ENCODE measurements at regions not wholly inside any gene's neighbourhood (a gene's known extent, or its start where the extent isn't known, plus 50 kb on each side); places are given as distances from the start of the nearest gene placed in this dataset.
"Not testable (repeated sequence)": the region's sequence is repeated elsewhere in the genome, so short reads cannot be mapped to it uniquely, and the experiment has no call there.

DNA sequence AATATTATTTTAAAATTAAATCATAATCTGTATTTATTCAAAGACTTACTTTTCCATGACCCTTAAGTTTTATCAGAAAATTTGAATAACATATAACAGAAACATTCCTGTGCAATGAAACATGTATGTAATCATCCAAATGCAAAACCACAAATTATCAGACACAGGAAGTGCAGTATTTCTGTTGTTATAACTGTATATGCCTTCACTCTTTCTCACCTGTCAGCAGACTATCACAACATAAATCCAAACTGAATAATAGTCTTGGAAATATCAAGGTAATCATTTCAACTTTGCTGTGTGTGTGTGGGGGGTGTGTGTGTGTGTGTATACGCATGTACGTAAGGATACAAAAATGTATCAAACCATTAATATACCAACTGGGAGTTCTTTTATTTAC, 285.9 kb downstream of the SLC7A11 start:
- DNase-seq (ENCODE audit: low read depth, low spot score), result no peak

DNA sequence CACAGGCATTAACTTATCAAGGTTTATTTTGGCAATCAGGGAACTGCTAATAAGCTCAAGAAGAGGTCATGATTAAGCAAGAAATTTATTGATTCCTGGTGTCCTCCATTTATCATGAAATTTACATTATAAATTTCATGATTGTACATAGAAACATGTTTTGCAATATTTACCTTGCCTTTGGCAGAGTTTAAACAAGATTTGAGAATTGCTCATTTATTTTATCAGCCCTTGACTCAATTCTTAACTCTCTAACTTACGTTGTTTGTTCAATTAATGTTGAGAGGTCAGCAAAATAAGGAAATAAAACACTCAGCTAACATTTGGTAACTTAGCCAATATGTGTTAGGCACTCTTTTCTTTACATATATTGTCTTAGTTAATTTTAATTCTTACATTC, 286.6 kb downstream of the SLC7A11 start:
- DNase-seq (ENCODE audit: low read depth, low spot score), result no peak

DNA sequence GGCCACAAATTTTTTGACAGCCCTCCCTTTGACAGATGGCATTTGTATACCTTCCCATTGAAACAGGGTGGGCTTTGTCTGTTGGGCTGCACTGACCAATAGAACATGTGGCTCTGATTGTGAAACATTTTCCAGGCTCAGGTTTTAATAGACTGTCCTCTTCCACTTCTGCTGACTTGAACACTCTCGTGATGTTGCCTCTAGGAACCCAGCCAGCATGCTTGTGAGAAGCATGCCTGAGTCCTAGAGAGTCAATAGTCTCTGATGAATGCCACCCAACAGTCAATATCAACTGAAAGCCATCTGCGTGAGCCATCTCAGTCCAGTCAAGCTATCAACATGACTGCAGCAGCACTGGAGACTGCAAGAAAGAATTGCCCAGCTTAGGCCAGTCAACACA, 290.0 kb downstream of the SLC7A11 start:
- no peak for DNase-seq (ENCODE audit: low read depth, low spot score)

DNA sequence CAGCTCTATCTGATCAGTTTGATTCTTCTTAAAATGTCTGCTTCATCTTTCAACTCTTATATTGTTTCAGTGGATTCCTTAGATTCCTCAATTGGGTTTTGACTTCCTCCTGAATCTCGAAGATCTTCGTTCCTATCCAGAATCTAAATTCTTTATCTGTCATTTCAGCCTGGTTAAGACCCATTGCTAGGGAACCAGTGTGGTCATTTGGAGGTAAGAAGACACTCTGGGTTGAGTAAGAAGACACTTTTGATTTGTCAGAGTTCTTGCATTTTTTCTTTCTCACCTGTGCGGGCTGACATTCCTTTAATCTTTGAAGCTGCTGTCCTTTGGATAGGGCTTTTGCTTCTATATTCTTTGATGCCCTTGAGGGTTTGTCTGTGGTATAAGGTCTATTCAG, 291.9 kb downstream of the SLC7A11 start:
- no peak for DNase-seq (ENCODE audit: low read depth, low spot score)

- DNase-seq (ENCODE audit: low read depth, low spot score), result no peak
Measured at GRCh38 chr4:137949746-137950145, 292.4 kb downstream of the SLC7A11 start.

- no peak for DNase-seq (ENCODE audit: low read depth, low spot score)
Measured at GRCh38 chr4:137946453-137947174, 295.5 kb downstream of the SLC7A11 start.

GRCh38 chr4:137942815-137943214, 299.3 kb downstream of the SLC7A11 start:
- DNase-seq (ENCODE audit: low read depth, low spot score), result not testable (repeated sequence)

DNA sequence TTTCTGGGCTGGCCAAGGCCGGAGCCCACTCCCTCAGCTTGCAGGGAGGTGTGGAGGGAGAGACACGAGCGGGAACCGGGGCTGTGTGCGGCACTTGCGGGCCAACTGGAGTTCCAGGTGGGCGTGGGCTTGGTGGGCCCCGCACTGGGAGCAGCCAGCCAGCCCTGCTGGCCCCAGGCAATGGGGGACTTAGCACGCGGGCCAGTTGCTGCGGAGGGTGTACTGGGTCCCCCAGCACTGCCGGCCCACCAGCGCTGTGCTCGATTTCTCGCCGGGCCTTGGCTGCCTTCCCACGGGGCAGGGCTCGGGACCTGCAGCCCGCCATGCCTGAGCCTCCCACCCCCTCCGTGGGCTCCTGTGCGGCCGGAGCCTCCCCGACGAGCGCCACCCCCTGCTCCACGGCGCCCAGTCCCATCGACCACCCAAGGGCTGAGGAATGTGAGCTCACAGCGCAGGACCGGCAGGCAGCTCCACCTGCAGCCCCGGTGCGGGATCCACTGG, 300.1 kb downstream of the SLC7A11 start:
- DNase-seq (ENCODE audit: low read depth, low spot score), result not testable (repeated sequence)

- DNase-seq (ENCODE audit: low read depth, low spot score), result no peak
Measured at GRCh38 chr4:137934911-137935310, 307.2 kb downstream of the SLC7A11 start.

- no peak for DNase-seq (ENCODE audit: low read depth, low spot score)
Measured at GRCh38 chr4:137934046-137934445, 308.1 kb downstream of the SLC7A11 start.

DNA sequence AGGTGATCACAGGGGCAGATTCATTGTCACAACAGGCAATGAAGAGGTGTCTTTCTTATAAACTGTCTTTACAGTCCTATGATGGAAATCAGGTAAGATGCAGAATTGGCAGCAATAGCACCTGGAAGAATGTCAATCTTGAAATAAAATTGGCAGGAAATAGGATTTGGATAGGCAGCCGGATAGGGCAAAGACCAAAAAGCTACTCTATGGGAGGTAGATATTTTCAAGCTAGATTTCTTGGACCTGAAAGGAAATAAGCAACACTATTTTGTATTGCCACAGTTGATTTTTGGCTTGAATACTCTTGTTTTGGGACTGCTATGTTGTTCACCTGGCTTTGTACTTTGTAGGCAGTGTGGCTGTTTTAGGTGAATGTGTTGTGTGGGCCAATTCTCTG, 314.2 kb downstream of the SLC7A11 start:
- no peak for DNase-seq (ENCODE audit: low read depth, low spot score)

- DNase-seq (ENCODE audit: low read depth, low spot score), result no peak
Measured at GRCh38 chr4:137923494-137923893, 318.7 kb downstream of the SLC7A11 start.

DNA sequence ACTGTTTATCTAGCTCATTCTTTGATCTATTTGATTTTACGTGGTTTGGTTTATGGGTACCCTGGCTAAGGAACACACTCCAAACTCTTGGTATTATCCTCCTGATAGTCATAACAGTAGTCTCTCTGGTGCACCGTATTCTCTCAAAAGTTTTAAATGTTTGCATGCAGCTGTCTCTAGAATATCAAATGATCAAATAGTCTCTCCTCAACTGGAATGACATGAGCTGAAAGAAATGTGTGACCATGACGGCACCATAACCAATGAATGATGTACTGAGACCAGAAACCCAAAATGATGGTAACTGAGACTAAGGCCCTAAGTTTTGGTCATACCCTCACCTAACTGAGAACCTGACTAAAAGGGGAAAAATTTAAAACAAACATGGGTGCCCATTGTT, 319.4 kb downstream of the SLC7A11 start:
- no peak for DNase-seq (ENCODE audit: low read depth, low spot score)

DNA sequence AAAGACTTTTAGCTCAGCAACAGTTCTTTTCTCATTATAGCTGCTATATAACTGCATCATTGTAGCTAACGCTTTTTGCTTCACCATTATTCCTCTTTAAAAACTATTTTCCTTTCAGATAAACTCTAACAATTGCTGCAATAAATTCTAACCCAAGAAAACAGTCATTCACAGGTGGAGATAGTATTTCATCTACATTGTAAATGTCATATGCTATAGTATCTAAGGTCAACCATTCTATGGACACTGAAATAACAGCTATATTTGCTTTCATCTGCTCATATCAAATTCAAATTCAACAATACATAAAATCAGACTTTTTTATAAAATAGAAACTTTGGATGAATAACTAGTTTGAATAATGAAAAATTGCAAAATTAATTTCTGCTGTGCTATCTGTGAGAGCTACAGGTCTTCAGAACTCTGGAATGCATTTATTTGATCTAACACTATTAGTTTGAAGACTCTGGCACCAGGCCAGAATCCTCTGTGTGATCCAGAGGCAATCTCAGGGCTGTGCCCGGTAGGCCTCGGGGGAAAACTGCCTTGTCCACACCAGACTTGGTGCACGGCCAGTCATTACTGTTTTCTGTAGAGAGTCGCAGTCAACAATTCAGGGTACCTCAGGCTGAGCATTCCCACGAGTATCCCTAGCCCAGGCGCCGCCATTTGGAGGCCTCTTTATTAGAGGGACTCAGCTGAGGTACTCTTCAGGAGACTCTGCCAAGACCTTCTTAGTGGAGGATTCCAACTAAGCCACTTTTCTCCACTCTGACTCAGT, 332.4 kb downstream of the SLC7A11 start:
- DNase-seq (ENCODE audit: low read depth, low spot score), result no peak

DNA sequence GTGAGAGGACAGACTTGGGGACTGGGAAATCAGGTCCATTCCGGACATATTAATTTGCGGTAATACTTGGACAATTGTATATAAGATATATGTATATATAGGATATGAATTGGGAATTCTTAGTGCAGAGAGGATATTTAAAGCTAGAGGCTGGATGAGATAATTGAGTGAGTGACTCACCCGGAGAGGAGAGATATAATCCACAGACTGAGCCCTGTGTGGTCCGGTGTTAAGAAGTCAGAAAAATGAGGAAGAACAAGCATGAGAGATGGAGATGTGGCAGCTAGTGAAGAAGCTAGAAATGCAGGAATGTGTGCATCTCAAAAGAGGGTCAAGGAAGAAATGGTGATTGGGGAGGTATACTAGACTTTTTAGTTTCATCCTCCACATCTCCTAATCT, 336.2 kb downstream of the SLC7A11 start:
- DNase-seq (ENCODE audit: low read depth, low spot score), result no peak

DNA sequence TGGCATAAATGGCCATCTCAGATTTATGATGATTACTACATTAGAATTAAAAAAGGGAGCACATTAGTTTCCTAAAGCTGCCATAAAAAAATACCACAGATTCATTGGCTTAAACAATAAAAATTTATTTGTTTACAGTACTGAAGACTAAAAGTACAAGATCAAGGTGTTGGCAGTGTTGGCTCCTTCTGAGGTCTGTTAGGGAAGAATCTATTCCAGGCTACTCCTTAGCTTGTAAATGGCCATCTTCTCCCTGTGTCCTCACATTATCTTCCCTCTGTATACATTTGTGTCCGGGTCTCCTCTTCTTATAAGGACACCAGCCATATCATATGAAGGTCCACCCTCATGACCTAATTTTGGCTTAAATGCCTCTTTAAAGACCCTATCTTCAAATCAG, 341.0 kb downstream of the SLC7A11 start:
- no peak for DNase-seq (ENCODE audit: low read depth, low spot score)

DNA sequence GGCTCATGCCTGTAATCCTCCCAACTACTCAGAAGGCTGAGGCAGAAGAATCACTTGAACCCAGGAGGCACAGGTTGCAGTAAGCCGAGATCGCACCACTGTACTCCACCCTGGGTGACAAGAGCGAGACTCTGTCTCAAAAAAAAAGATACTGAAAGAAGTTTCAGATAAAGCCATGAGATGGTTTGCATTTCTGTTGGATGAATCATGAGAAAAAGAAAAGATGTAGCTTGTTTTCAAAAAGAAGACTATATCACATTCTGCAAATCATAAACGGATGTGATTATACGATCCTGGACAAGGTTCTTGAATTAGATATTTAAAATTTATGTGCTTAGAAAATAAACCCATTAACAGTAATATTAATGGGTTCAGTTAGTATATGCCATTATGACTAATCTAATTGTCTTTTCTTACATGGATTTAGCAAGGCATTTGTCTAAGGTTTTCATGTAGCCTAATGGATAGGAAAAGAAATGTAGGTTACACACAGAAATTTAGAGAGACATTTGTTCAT, 345.9 kb downstream of the SLC7A11 start:
- no peak for DNase-seq (ENCODE audit: low read depth, low spot score)

GRCh38 chr4:137895515-137895914, 346.6 kb downstream of the SLC7A11 start:
- not testable (repeated sequence) for DNase-seq (ENCODE audit: low read depth, low spot score)

- no peak for DNase-seq (ENCODE audit: low read depth, low spot score)
Measured at GRCh38 chr4:137892134-137892533, 350.0 kb downstream of the SLC7A11 start.

GRCh38 chr4:137890812-137891211, 351.3 kb downstream of the SLC7A11 start:
- no peak for DNase-seq (ENCODE audit: low read depth, low spot score)

GRCh38 chr4:137881641-137882040, 349.3 kb upstream of the PCDH18 start:
- DNase-seq (ENCODE audit: low read depth, low spot score), result no peak

GRCh38 chr4:137868067-137868466, 335.8 kb upstream of the PCDH18 start:
- not testable (repeated sequence) for DNase-seq (ENCODE audit: low read depth, low spot score)

DNA sequence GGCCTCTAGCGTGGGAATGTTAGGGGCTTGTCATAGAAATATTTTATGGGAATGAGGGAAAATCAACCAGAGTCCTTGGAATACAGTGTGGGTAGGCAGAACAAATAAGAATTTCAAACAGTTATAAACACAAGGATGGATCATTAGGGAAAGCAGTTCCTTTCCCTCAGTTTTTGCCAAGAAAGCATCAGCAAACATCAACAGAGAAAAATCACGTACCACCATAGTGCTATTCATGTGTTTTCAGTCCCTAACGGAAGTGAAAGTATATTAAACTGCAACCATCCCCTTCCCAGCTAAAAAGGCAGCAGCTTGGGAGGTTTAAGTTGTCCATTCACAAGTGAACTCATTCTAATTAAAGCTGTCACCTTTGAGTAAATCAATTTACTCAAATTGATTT, 334.4 kb upstream of the PCDH18 start:
- no peak for DNase-seq (ENCODE audit: low read depth, low spot score)
